ENCODE measurements at regions not wholly inside any gene's neighbourhood (a gene's known extent, or its start where the extent isn't known, plus 50 kb on each side); places are given as distances from the start of the nearest gene placed in this dataset.
"Not testable (repeated sequence)": the region's sequence is repeated elsewhere in the genome, so short reads cannot be mapped to it uniquely, and the experiment has no call there.

DNA sequence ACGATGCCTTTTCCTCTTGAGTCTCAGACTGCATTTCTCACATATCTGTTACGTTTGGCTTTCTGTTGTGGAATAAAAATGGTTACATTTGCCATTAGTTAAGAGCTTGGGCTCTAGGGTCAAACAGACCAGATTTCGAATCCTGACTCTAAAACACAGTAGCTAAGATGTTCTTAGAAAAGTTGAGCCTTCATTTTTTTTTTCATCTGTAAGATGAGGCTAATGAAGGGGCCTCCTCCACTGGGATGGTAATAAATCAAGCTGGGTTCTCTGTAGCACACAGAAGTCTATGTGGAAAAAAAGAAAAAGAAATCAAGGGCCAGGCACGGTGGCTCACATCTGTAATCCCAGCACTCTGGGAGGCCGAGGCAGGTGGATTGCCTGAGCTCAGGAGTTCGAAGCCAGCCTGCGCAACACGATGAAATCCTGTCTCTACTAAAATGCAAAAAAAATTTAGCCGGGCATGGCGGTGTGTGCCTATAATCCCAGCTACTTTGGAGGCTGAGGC is 49.9 kb upstream of the CAPRIN1 start:
- no peak for DNase-seq (ENCODE audit: low read depth)

DNA sequence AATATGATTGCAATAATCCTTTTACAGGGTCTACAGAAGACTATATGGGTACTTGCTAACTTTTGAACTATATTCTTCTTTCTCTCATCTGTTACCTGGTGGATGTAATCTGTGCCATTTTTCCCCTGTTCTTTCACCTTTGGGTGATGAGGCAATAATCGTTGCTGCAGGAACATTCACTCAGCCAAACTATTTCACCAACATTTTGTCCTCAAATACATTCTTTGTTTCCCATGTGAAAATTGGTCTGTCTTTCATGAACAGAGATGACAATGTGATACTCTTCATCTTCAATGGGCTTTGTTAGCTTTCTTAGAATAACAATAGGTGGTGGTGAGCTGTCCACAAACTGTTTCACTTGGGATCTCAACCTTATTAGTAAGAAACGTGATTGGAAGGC is 52.1 kb upstream of the CAPRIN1 start:
- no peak for DNase-seq (ENCODE audit: low read depth)

DNA sequence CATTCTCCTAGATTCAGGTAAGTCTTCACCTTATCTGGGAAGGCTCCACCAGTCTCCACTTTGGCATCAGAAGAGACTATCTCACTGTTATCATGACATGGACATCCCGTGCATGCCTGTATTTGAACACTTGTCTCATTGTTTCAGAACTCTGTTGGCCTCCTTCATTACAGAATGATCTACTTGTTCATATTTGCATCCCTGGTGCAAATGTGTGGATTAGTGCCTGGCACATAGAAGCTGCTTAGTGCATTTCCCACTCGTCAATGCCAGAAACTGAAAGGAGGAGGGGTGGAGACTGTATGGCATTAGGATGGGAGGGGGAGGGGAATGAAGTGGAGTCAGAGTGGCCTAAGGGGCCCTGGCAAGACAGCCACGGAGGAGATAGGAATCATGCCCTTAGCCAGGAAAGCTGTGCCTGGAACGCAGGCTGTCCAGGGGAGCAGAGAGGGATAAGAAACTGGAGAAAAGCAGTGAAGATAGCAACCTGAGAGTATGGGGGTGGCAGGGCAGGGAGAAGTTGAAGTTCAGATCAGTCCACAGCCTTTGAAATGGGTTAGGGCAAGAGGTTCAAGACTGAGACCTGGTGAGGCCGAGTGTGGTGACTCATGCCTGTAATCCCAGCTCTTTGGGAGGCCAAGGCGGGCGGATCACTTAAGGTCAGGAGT is 53.8 kb upstream of the CAPRIN1 start:
- no peak for DNase-seq (ENCODE audit: low read depth)

DNA sequence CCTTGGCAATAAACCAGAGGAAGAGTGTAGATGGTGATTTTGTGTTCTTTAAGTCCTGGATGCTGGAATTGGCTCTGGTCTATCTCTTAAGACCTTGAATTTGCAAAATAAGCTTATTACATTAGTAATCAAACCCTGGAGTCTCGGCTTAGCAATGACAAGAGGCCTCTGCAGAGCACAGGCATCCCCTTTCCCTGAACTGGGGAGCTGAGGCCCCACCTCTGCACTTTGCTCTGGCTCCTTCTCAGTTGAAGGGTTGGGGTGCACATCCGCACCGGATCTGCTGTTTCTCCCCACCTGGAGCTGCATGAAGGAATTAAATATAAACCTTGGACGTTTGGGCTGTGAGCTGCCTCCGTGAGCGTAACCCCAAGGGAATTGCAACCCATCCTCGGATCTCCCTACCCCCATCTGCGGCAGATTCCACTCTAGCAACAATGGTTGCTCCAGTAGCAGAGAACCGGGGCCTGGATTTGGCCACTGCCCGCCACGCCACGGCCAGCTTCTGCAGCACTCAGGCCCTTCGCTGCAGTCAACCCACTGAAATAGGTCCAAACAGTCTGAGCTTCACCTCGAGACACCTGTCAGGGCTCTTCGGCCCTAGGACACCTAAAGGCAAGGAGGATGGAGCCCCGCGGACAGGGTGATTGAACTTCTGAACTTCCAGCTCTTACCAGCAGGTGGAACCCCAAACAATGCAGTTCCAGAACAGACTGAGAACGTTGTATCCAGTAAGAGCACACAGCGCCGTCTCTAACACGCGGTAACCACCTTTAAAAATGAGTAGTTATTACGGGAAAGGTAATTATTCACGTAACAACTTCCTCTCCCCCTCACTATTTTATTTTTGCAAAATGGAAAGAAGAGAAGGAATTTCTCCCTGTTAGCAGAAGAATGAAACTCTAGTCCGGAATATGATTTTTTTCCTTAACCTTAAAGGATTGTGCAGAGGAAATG is 54.8 kb upstream of the CAPRIN1 start:
- DNase-seq (ENCODE audit: low read depth): peak; percentile 54

DNA sequence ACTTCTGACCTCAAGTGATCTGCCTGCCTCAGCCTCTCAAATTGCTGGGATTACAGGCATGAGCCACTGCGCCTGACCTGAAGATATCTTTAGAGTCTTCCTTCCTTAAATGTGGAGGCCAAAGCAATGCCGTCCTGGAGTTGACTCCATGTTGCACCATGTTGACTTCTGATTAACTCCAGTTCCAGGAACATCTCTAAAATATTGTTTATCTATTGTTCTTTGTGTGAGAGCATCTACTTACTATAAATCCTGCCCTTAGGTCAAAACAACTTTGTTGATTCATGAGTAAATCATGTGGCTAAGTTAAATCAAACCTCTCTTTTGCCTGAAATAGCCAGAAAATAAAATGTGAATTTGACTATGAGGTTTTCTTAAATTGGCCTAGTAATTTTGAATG is 56.6 kb upstream of the CAPRIN1 start:
- DNase-seq (ENCODE audit: low read depth): no peak

DNA sequence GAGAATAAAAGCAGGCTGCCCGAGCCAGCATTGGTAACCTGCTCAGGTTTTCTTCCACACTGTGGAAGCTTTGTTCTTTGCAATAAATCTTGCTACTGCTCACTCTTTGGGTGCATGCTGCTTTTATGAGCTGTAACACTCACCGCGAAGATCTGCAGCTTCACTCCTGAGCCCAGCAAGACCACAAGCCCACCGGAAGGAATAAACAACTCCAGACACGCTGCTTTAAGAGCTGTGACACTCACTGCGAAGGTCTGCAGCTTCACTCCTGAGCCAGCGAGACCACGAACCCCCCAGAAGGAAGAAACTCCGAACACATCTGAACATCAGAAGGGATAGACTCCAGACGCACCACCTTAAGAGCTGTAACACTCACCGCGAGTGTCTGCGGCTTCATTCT is 60.4 kb upstream of the CAPRIN1 start:
- not testable (repeated sequence) for DNase-seq (ENCODE audit: low read depth)

DNA sequence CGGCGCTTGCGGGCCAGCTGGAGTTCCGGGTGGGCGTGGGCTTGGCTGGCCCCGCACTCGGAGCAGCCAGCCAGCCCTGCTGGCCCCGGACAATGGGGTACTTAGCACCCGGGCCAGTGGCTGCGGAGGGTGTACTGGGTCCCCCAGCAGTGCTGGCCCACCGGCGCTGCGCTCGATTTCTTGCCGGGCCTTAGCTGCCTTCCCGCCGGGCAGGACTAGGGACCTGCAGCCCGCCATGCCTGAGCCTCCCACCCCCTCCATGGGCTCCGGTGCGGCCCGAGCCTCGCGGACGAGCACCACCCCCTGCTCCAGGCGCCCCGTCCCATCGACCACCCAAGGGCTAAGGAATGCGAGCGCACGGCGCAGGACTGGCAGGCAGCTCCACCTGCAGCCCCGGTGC is 61.4 kb upstream of the CAPRIN1 start:
- DNase-seq (ENCODE audit: low read depth): not testable (repeated sequence)

DNA sequence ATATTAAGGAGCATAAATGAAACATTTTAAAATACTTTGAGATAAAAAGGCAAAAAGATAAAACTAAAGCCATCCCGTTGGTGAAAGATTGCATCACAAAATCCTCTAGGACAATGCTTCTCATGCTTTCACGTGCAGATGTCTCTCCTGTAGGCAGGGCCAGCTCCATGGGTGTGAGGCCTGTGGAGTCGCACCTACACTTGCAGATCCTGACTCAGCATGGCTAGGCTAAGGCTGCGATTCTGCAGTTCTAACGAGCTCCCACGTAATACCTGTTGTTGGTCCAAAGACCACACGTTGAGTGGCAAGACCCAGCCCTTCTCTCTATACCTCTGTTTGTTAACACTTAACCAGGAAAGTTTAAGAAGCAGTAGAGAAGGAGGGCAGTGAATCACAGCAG is 62.1 kb upstream of the CAPRIN1 start:
- no peak for DNase-seq (ENCODE audit: low read depth)

DNA sequence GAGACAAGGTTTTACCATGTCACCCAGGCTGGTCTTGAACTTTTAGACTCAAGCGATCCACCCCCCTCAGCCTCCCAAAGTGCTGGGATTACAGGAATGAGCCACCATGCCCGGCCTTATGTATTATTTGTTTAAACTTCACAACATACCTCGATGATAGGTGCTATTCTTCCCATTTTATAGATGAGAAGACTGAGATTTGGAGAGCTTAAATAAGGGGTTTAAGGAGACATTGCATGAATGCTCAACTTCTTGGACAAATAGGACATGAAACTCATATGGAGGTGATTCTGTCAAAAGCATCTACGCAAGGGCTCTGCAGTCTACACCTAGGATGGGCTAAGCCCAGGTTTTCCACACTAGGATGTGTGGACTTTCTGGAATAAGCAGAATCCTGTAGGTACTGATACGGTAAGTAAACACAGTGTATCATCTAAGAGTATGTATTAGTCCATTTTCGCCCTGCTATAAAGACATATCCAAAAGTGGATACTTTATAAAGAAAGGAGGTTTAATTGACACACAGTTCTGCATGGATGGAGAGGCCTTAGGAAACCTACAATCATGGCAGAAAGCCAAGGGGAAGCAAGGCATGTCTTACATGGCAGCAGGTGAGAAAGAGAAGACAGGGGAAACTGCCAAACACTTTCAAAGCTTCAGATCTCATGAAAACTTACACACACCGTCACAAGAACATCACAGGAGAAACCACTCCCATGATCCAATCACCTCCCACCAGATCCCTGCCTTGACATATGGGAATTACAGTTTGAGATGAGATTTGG is 62.8 kb upstream of the CAPRIN1 start:
- no peak for DNase-seq (ENCODE audit: low read depth)

DNA sequence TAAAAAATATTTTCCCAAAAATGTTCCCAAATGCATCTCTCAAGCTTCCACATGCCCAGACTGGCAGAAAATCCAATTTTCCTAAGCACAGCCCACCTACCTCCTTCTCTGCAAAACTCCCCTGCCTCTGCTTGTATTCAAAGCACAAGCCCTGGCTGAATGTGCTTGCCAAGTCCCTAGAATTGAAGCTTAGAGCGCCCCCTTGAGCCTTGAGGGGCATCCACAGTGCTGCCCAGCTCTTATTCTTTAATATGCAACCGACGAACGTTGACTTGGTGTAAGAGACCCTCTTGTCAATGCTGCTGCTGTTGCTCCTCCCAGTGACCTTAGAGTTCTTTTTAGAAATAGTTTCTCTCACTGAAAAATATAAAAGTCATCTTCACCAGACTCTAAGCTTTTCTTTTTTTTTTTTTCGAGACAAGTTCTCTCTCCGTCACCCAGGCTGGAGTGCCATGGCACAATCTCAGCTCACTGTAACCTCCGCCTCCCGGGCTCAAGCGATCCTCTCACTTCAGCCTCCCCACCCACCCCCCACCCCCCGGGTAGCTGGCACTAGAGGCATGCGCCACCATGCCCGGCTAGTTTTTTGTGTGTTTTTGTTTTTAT is 63.5 kb upstream of the CAPRIN1 start:
- DNase-seq (ENCODE audit: low read depth): peak; percentile 62

DNA sequence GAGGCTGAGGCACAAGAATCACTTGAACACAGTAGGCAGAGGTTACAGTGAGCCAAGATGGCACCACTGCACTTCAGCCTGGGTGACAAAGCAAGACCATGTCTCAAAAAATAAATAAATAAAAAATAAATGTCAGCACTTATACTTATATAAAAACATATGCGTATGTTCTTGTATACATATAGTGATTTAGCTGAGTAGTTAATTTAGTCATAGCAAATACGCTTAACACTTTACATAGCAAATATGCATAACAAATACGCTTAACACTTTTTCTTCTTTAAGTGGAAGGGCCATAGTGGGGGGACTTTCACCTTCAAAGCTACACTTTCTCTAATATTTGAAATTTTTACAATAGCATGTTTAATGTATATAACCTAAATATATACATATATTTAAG is 64.0 kb upstream of the CAPRIN1 start:
- no peak for DNase-seq (ENCODE audit: low read depth)

DNA sequence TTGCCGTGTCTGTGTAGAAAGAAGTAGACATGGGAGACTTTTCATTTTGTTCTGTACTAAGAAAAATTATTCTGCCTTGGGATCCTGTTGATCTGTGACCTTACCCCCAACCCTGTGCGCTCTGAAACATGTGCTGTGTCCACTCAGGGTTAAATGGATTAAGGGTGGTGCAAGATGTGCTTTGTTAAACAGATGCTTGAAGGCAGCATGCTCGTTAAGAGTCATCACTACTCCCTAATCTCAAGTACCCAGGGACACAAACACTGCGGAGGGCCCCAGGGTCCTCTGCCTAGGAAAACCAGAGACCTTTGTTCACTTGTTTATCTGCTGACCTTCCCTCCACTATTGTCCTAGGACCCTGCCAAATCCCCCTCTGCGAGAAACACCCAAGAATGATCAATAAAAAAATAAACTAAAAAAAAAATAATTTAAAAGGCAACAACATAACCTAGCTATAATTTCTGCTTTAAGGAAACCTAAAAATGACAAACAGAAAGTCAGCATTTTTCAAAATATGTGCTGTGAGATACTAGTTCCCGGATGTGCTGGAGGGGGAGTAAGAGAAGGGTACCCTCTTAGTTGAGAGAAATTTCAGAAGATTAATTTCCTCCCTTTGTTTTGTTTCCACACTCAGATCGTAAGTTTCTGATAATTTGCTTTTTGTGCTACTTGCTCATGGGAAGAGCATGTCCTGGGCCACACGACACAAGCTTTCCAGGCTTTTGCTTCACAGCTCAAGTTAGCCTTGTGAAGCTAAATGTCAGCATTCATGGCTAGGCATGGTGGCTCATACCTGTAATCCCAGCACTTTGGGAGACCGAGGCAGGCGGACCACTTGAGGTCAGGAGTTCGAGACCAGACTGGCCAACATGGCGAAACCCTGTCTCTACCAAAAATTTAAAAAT is 64.7 kb upstream of the CAPRIN1 start:
- not testable (repeated sequence) for DNase-seq (ENCODE audit: low read depth)

DNA sequence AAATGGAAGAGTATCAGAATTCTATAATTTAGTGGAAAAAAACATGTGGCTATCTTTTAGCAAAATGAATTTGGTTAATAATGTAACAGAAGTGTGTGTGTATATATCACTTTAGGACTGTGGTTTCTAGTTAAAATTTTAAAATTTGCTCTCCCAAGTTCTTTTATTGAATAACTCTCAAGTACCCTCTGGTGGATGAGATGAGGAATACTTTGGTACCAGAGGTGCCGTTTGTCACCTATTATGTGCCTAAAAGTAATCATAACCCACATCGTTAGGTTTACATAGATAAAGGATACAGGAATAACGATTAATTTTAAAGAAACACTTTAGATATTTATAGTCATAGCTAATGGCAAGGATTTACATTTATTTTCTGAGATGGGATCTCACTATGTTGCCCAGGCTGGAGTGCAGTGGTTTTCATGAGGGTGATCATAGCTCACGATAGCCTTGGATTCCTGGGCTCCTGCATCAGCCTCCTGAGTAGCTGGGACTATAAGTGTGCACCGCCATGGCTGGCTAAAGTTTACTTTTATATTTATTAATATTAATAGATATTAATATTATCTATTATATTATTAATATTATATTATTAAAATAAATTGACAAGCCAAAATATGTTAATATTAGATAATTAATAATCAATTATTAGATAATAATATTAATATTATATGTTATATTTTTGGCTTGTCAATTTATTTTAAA is 66.7 kb upstream of the CAPRIN1 start:
- no peak for DNase-seq (ENCODE audit: low read depth)

DNA sequence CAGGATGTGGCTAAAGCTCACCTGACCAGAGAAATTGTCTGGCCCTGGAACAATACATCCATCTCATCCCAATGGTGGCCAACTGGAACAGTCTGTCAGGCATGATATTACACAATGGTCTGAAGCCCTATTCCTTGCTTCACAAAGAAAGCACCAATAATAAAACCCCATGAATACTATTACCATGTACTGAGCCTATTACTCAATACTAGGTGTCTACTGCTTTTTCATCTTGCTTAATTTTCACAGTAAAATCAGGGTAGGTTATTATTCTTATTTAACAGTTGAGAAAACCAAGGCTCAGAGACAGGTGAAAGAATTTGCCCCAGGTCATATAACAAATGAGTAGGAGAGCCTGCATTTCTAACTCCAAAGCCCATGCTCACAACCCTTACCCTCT is 68.9 kb upstream of the CAPRIN1 start:
- DNase-seq (ENCODE audit: low read depth): no peak

DNA sequence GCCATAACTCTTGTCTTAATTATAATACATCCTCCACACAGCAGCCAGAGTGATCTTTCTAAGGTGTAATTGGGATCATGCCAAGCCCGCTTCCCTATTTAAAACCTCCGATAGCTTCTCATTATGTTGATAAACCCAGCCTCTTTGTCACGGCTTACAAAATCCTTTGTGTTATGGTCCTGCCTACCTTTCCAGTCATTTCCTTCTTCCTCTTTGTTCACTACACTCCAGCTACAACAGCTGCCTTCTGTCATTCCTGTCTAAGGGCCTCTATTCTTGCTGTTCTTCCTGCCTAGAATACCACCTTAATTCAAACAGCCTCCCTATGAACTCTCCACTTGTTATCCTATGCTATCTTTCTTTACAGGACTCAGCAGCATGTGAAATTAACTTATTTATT is 70.6 kb upstream of the CAPRIN1 start:
- DNase-seq (ENCODE audit: low read depth): no peak

DNA sequence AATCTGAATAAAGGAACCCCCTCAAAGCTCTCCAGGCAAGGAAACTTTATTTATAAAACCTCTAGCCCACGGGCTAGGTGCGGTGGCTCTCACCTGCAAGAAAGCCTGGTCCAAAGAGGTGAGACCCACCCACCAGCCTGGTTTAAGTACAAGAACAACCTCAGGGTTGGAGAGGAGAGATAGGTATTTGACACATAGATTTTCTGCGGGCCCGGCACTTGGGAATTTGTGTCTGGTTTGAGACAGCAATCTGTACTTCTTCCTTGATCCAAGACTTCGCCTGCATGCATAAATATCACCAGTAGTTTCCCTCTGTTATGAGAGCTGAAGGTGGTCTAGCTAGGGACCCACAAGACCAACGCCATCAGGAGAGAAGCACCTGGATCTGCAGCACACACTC is 73.2 kb upstream of the CAPRIN1 start:
- DNase-seq (ENCODE audit: low read depth): no peak

DNA sequence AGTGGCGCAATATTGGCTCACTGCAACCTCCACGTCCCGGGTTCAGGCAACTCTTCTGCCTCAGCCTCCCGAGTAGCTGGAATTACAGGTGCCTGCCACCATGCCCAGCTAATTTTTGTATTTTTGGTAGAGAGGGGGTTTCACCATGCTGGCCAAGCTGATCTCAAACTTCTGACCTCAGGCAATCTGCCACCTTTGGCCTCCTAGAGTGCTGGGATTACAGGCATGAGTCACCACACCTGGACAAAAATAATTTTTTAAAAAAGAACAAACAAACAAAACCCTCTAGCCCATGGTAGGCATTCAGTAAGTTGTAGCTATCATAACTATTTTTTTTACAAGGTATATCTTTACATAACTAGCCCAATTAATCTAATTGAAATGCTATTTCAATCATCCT is 73.9 kb upstream of the CAPRIN1 start:
- DNase-seq (ENCODE audit: low read depth): no peak

DNA sequence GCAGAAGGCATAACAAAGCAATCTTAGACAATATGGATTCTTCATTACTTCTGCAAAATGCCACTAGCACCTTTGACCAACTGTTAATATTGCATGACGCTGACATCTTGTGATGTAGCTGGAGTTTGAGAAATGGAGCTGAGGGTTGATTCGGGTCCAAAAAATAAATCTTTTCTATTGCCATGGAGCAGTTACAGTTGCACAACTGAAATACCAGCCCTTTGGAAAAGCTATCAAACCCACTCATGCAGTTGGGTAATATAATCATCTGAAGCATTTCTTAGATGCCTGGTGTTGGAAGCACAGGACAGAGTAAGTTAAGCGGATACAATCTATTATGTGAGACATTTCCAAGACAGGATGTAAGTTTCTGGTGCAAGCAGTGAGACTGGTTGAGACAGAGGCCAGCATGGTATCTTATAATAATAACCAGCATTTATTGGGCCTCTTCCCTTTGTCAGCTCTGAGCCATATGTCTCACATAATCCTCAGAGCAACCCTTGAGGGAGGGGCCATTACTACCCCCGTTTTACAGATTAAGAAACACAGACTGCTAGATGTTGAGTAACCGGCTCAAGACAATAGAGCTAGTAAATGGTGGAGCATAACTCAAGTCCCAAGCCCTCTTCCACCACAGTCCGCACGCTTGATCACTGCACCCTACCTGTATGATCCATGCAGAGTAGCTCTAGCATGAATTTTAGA is 74.9 kb upstream of the CAPRIN1 start:
- DNase-seq (ENCODE audit: low read depth): peak; percentile 63

DNA sequence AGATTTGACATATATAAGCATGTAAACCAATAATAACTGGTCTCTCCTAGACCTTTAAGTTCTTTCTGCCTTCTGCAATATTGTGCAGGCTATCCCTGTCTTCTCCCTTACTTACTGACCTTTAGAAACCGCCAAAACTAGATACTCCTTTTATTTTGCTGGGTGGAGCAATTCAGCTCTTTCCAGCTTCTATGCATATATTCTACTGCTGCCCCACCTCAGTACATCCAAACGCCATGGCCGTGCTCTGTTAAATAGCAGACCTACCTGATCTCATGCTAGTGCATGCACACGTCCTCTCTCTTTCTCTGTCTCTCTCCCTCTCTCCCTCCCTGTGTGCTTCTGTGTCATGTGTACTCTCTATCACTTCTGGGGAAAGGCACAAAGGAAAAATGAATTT is 76.7 kb upstream of the CAPRIN1 start:
- no peak for DNase-seq (ENCODE audit: low read depth)

DNA sequence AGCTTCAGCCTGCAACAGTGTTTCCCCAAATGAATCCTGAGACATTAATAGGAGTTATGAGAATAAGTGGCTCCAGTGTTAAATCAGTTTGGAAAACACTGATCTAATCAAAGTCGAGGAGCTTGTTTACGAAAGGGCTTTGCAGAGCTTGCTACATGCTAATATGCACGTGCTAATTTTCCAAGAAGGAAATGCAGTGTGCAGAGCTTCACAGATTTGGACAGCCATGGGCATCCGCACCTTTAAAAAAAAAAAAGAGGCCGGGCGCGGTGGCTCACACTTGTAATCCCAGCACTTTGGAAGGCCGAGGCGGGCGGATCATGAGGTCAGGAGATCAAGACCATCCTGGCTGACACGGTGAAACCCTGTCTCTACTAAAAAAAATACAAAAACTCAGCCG is 79.7 kb upstream of the LMO2 start:
- DNase-seq (ENCODE audit: low read depth): not testable (repeated sequence)
